ENCODE measurements at regions not wholly inside any gene's neighbourhood (a gene's known extent, or its start where the extent isn't known, plus 50 kb on each side); places are given as distances from the start of the nearest gene placed in this dataset.

DNA sequence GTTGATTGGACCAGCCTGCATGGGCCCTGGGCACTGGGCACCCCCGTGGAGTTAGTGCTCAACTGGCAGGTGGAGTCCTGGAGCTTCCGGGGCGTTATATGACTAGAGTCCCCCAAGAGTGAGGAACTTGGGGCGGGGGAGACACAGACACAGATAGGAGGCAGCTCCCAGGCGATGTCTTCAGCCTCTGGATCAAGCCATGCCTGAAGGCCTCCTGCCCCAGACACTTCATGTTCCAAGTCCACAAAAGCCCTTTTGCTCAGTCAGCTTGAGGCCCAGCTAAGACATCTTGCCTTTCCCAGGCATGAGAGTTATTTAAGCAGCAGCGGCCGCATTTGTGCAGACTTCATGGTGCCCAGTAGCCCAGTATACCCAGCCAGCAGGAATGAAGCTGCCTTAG is 136.6 kb upstream of the CIBAR2 start:
- Histone ChIP-seq H3K36me3 (no peaks in the 10 kb centered on the region), H3K4me1 (no peaks in the 10 kb centered on the region), H3K9me3 (no peaks in the 10 kb centered on the region), H3K4me3 (no peak overlapping the region), H3K27ac (no peak overlapping the region), H3K27me3 (no peaks in the 10 kb centered on the region)
- no peak for DNase-seq
- in situ Hi-C loops (cut with MboI; ENCODE audit: low pct_ligation_motif_present in 1 of 4, low pct_unique_long_range_greater_than_20kb in 1 of 4, low sequenced_read_pairs in 3 of 4) = no loop called here
- TF ChIP-seq, protein P1, sequence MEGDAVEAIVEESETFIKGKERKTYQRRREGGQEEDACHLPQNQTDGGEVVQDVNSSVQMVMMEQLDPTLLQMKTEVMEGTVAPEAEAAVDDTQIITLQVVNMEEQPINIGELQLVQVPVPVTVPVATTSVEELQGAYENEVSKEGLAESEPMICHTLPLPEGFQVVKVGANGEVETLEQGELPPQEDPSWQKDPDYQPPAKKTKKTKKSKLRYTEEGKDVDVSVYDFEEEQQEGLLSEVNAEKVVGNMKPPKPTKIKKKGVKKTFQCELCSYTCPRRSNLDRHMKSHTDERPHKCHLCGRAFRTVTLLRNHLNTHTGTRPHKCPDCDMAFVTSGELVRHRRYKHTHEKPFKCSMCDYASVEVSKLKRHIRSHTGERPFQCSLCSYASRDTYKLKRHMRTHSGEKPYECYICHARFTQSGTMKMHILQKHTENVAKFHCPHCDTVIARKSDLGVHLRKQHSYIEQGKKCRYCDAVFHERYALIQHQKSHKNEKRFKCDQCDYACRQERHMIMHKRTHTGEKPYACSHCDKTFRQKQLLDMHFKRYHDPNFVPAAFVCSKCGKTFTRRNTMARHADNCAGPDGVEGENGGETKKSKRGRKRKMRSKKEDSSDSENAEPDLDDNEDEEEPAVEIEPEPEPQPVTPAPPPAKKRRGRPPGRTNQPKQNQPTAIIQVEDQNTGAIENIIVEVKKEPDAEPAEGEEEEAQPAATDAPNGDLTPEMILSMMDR (IDR thresholded peaks at IDR 0.05) = no peak
- TF ChIP-seq EP300 (IDR thresholded peaks at IDR 0.05; ENCODE audit: low read depth) = no peak
- TF ChIP-seq POLR2A (IDR thresholded peaks at IDR 0.05) = no peak
- TF ChIP-seq POLR2AphosphoS5 (IDR thresholded peaks at IDR 0.05) = no peak
- intact Hi-C loops (cut with DNase I; ENCODE audit: low total_unique reads) = loop anchor here (5.0 kb wide), 1 partner anchor 137 kb away; the partner anchor contains the start of gene CIBAR2
- 91% methylated on average over 7 of the region's 7 CpGs; no CpG with 5 or more reads in 1 of the 2 donors for WGBS, 2 donors (ENCODE audit: low coverage in 1 of 2)

DNA sequence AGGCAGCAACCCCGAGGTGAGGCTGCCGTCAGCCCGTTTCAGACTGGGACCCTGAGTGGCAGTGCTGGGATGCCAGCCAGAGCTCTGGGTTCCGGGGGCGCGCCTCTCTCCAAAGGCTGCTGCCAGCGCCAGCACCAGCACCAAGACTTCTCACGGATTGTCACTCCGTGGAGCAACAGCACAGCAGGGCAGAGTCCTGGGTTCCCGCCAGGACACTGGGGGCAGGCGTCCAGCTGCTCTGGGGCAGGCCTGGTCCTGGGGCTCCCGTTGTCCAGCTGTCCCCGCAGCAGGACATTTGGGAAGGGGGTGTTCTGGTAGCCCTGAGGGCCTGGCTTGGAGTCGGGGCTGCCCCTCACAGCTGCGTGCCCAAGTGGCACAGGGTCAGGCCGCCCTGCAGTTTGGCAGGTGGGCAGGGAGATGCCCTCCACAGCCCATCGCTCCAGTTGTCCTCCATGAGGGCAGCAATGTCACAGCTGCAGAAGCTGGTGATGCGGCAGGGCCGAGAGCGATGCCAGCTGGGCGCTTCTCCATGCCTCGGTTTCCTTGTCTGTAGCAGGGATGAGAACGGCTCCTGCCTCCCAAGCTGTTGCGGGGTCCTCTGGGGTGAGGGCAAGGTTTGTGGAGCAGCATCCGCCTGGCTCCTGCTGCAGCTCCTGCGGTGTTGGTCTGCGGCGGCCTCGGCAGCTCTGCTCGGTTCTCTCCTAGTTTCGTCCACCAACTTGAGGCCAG is 137.3 kb upstream of the CIBAR2 start:
- Histone ChIP-seq H3K4me1 (no peaks in the 10 kb centered on the region), H3K4me3 (no peak overlapping the region), H3K36me3 (no peaks in the 10 kb centered on the region), H3K27me3 (no peaks in the 10 kb centered on the region), H3K9me3 (no peaks in the 10 kb centered on the region), H3K27ac (no peak overlapping the region)
- 72% methylated on average over 17 of the region's 31 CpGs; no CpG with 5 or more reads in 1 of the 2 donors for WGBS, 2 donors (ENCODE audit: low coverage in 1 of 2)
- in situ Hi-C loops (cut with MboI; ENCODE audit: low pct_ligation_motif_present in 1 of 4, low pct_unique_long_range_greater_than_20kb in 1 of 4, low sequenced_read_pairs in 3 of 4) = loop anchor here in 1 of 4 donors (25.0 kb wide), 1 partner anchor 763 kb away; no protein-coding TSS in a partner anchor
- TF ChIP-seq POLR2AphosphoS5 (IDR thresholded peaks at IDR 0.05) (no peak), POLR2A (IDR thresholded peaks at IDR 0.05) (no peak), EP300 (IDR thresholded peaks at IDR 0.05; ENCODE audit: low read depth) (no peak)
- TF ChIP-seq, protein P1 (IDR thresholded peaks at IDR 0.05) = no peak
- intact Hi-C loops (cut with DNase I; ENCODE audit: low total_unique reads) = loop anchor here (5.0 kb wide), 1 partner anchor 137 kb away; the partner anchor contains the start of gene CIBAR2
- no peak for DNase-seq

DNA sequence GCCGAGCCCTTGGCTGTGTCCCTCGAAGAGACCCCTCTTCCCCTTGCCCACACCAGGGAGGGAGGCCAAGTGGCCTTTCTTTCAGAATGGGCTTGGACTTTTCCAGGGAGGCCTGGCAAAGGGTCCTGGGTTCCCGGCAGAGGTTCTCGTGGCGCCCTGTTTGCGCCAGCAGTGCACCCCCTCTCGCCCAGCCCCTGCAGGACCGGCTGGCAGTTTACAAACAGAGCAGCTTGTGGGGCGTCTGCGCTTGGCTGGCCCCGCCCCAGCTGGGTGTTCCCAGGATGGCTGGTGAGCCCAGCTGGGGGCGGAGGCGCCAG is 137.8 kb upstream of the CIBAR2 start:
- no peak overlapping the region for H3K27ac ChIP-seq
- no peaks in the 10 kb centered on the region for H3K9me3 ChIP-seq
- in situ Hi-C loops (cut with MboI; ENCODE audit: low pct_ligation_motif_present in 1 of 4, low pct_unique_long_range_greater_than_20kb in 1 of 4, low sequenced_read_pairs in 3 of 4) (loop anchor here in 1 of 4 donors (25.0 kb wide), 1 partner anchor 762 kb away; no protein-coding TSS in a partner anchor), intact Hi-C loops (cut with DNase I; ENCODE audit: low total_unique reads) (no loop called here)
- no peaks in the 10 kb centered on the region for H3K36me3 ChIP-seq
- no peak overlapping the region for H3K4me3 ChIP-seq
- DNase-seq = no peak
- no peaks in the 10 kb centered on the region for H3K27me3 ChIP-seq
- no peaks in the 10 kb centered on the region for H3K4me1 ChIP-seq
- 54% methylated on average over 13 of the region's 13 CpGs; no CpG with 5 or more reads in 1 of the 2 donors for WGBS, 2 donors (ENCODE audit: low coverage in 1 of 2)
- TF ChIP-seq EP300 (IDR thresholded peaks at IDR 0.05; ENCODE audit: low read depth) (no peak), POLR2AphosphoS5 (IDR thresholded peaks at IDR 0.05) (no peak), POLR2A (IDR thresholded peaks at IDR 0.05) (no peak)
- TF ChIP-seq, protein P1 (IDR thresholded peaks at IDR 0.05) = no peak

DNA sequence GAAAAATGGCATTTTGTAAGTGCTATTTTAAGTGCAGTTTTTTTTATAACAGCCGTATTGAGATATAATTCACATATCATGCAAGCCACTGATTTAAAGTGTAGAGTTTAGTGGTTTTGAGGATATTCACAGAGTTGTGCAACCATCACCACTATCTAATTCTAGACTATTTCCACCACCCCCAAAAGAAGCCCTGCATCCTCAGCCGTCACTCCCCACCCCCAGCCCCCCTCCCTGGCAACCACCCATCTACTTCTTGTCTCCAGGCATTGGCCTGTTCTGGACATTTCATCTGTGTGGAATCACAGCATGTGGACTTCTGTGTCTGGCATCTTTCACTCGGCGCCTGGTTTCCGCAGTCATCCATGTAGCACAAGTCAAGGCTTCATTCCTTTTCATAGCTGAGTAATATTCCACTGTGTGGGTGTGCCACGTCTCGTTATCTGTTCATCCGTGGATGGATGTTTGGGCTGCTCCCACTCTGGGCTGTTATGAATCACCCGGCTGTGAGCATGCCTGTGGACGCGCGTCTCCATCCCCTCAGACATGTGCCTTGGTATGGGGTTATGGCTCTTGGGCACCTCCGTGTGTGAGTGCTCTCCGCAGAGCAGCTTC is 138.4 kb upstream of the CIBAR2 start:
- Histone ChIP-seq H3K9me3 (no peaks in the 10 kb centered on the region), H3K4me3 (no peak overlapping the region), H3K27ac (no peak overlapping the region), H3K36me3 (no peaks in the 10 kb centered on the region), H3K27me3 (no peaks in the 10 kb centered on the region), H3K4me1 (no peaks in the 10 kb centered on the region)
- no peak for TF ChIP-seq POLR2AphosphoS5 (IDR thresholded peaks at IDR 0.05)
- TF ChIP-seq EP300 (IDR thresholded peaks at IDR 0.05; ENCODE audit: low read depth) = no peak
- TF ChIP-seq POLR2A (IDR thresholded peaks at IDR 0.05) = no peak
- TF ChIP-seq, protein P1 (IDR thresholded peaks at IDR 0.05) = no peak
- 38 to 86% methylated on average over 2 to 14 of the region's 14 CpGs for WGBS, 2 donors (ENCODE audit: low coverage in 1 of 2)
- intact Hi-C loops (cut with DNase I; ENCODE audit: low total_unique reads) = no loop called here
- in situ Hi-C loops (cut with MboI; ENCODE audit: low pct_ligation_motif_present in 1 of 4, low pct_unique_long_range_greater_than_20kb in 1 of 4, low sequenced_read_pairs in 3 of 4) = loop anchor here in 1 of 4 donors (25.0 kb wide), 1 partner anchor 762 kb away; no protein-coding TSS in a partner anchor
- DNase-seq = no peak
